B cell (primary cell): ENCODE measurements at regions not wholly inside any gene's neighbourhood (a gene's known extent, or its start where the extent isn't known, plus 50 kb on each side); places are given as distances from the start of the nearest gene placed in this dataset.

ENCODE experiments used
- ATAC-seq: fragments of 200-7000 bp; cut with Tn5 transposase; one replicate; pipeline ENCODE4 v1.10.0; 2021; ENCODE audit warnings: low read depth, mild to moderate bottlenecking, moderate number of reproducible peaks, moderate library complexity
- CTCF ChIA-PET: fragments of 350-600 bp; sonication (Branson Sonifier 250); formaldehyde crosslinking; loops from one replicate; lab custom pipeline; 2021; ENCODE audit warnings: antibody characterized with exemption, inconsistent platforms; lab: Charles Lee
- POLR2A ChIA-PET: fragments of 350-600 bp; sonication (Branson Sonifier 250); formaldehyde crosslinking; loops from one replicate; lab custom pipeline; 2021; ENCODE audit warnings: antibody characterized with exemption; lab: Charles Lee
- DNase-seq: peaks from one replicate; pipeline ENCODE4 v3.0.0; 2013
- H2AFZ ChIP-seq: 2 replicates; pipeline ENCODE4 v1.6.1; 2012; ENCODE audit warnings: mild to moderate bottlenecking, low read depth, low read length; ENCODE audit not compliant: insufficient read depth, poor library complexity, severe bottlenecking
- H3K27ac ChIP-seq, 2 donors: 1 replicate in 1 of 2; 2 replicates in 1 of 2; pipeline ENCODE4 v1.5.1; 2012 to 2013; ENCODE audit warnings: low read length in 2 of 2, mild to moderate bottlenecking in 2 of 2, moderate library complexity in 1 of 2
- H3K27me3 ChIP-seq, 4 experiments: fragments of 200-600 bp in 1 of 4; sonication (generic) in 1 of 4; replicated peaks in 1 of 4; 1 replicate in 2 of 4; 2 replicates in 2 of 4; pipeline versions ENCODE4 v1.6.1 to v1.7.0; 2013 to 2016; ENCODE audit warnings: low read length in 3 of 4, mild to moderate bottlenecking in 2 of 4, mixed read lengths in 1 of 4, moderate library complexity in 1 of 4; ENCODE audit not compliant: insufficient read depth in 4 of 4, control insufficient read depth in 3 of 4; ENCODE audit errors: control extremely low read depth in 1 of 4
- H3K36me3 ChIP-seq, 2 experiments: replicated peaks in 1 of 2; 1 replicate in 1 of 2; 2 replicates in 1 of 2; pipeline versions ENCODE4 v1.6.1 to v1.7.1; 2013; ENCODE audit warnings: low read length in 1 of 2; ENCODE audit not compliant: insufficient read depth in 2 of 2, control insufficient read depth in 1 of 2; ENCODE audit errors: control extremely low read depth in 1 of 2, extremely low read depth in 1 of 2
- H3K4me1 ChIP-seq, 2 donors: fragments of 200-600 bp in 1 of 2; sonication (generic) in 1 of 2; 1 replicate in 1 of 2; 2 replicates in 1 of 2; pipeline versions ENCODE4 v1.5.1 to v1.6.1; 2013 to 2017; ENCODE audit warnings: low read length in 2 of 2; ENCODE audit not compliant: control insufficient read depth in 2 of 2, insufficient read depth in 2 of 2
- H3K4me2 ChIP-seq: replicated peaks from 2 replicates; pipeline ENCODE3; 2012; ENCODE audit warnings: mild to moderate bottlenecking, low read depth, low read length; ENCODE audit not compliant: poor library complexity, severe bottlenecking
- H3K4me3 ChIP-seq, 5 experiments: fragments of 200-600 bp in 1 of 5; sonication (generic) in 1 of 5; 1 replicate in 3 of 5; 2 replicates in 2 of 5; pipeline versions ENCODE4 v1.5.1 to v1.7.0; 2011 to 2016; ENCODE audit warnings: low read length in 4 of 5, mild to moderate bottlenecking in 4 of 5, low read depth in 2 of 5, control low read depth in 1 of 5, moderate library complexity in 1 of 5; ENCODE audit not compliant: insufficient read depth in 1 of 5; ENCODE audit errors: control extremely low read depth in 1 of 5, extremely low read depth in 1 of 5
- H3K79me2 ChIP-seq: fragments of 200-600 bp; sonication (generic); one replicate; pipeline ENCODE4 v1.6.0; 2016; ENCODE audit warnings: low read length; ENCODE audit not compliant: control insufficient read depth, insufficient read depth
- H3K9ac ChIP-seq: fragments of 200-600 bp; sonication (generic); 2 replicates; pipeline ENCODE4 v1.6.1; 2017; ENCODE audit warnings: mild to moderate bottlenecking, low read length, moderate library complexity
- H3K9me3 ChIP-seq, 3 donors: one replicate each; pipeline versions ENCODE4 v1.6.1 to v1.7.1; 2013; ENCODE audit warnings: low read length in 2 of 3; ENCODE audit not compliant: control insufficient read depth in 2 of 3, insufficient read depth in 1 of 3; ENCODE audit errors: control extremely low read depth in 1 of 3
- H4K20me1 ChIP-seq: 2 replicates; pipeline ENCODE4 v1.6.0; 2012; ENCODE audit warnings: mild to moderate bottlenecking, low read length; ENCODE audit not compliant: insufficient read depth, control insufficient read depth, poor library complexity, severe bottlenecking
- H3K27ac Mint-ChIP-seq: one replicate; pipeline ENCODE4 v1.8.0; 2021; ENCODE audit warnings: mixed read lengths
- H3K27me3 Mint-ChIP-seq: one replicate; pipeline ENCODE4 v1.8.0; 2021; ENCODE audit warnings: mixed read lengths
- H3K4me1 Mint-ChIP-seq: one replicate; pipeline ENCODE4 v1.8.0; 2021; ENCODE audit warnings: mixed read lengths
- H3K4me3 Mint-ChIP-seq: one replicate; pipeline ENCODE4 v1.8.0; 2021; ENCODE audit warnings: mixed read lengths
- H3K9me3 Mint-ChIP-seq: one replicate; pipeline ENCODE4 v1.8.0; 2022; ENCODE audit warnings: mixed read lengths; ENCODE audit not compliant: insufficient read depth
- CTCF ChIP-seq: fragments of 200-600 bp; IDR thresholded peaks from one replicate; pipeline ENCODE4 v1.8.0; 2022; ENCODE audit warnings: antibody characterized with exemption, mild to moderate bottlenecking
- EZH2 ChIP-seq: IDR thresholded peaks from 2 replicates; pipeline ENCODE4 v1.6.1; 2012; ENCODE audit warnings: borderline replicate concordance, low read depth, mild to moderate bottlenecking, moderate library complexity, low read length; ENCODE audit not compliant: insufficient read depth, poor library complexity, severe bottlenecking
- WGBS: methylation state at CpG from one replicate; pipeline ENCODE4 v1.1.5; 2013; ENCODE audit warnings: missing lambda C conversion rate; ENCODE audit not compliant: insufficient coverage; 5-methylcytosine and 5-hydroxymethylcytosine counted together
- intact Hi-C: fragments of 100-400 bp; cut with micrococcal nuclease; formaldehyde crosslinking; loops from one replicate; pipeline ENCODE4 v1.10.0; 2022

GRCh38 chr7:110358028-110358427 lies 732.9 kb upstream of the LRRN3 start:
- ATAC-seq, result no peak
- Mint-ChIP-seq H3K9me3 (peaks cover 9% of the 10 kb centered on the region), H3K27ac (no peak overlapping the region), H3K4me3 (no peak overlapping the region), H3K27me3 (no peaks in the 10 kb centered on the region), H3K4me1 (no peaks in the 10 kb centered on the region)
- WGBS, result no CpG with 5 or more reads among the region's 1 CpG
- H3K9ac ChIP-seq, result no peak overlapping the region
- H3K4me2 ChIP-seq, result no peak overlapping the region
- H3K4me3 ChIP-seq, result no peak overlapping the region
- no peaks in the 10 kb centered on the region for H3K36me3 ChIP-seq
- TF ChIP-seq CTCF, result no peak
- no peak for TF ChIP-seq EZH2
- no peaks in the 10 kb centered on the region for H3K79me2 ChIP-seq
- peaks cover 0 to 7% (median 0%) of the 10 kb centered on the region in 3 donors for H3K9me3 ChIP-seq
- no peaks in the 10 kb centered on the region for H3K4me1 ChIP-seq
- intact Hi-C loops, result no loop called here
- POLR2A ChIA-PET, result no interaction called here
- H4K20me1 ChIP-seq, result no peaks in the 10 kb centered on the region
- CTCF ChIA-PET, result no interaction called here
- H3K27ac ChIP-seq, result no peak overlapping the region
- DNase-seq, result no peak
- H3K27me3 ChIP-seq, result no peaks in the 10 kb centered on the region
- H2AFZ ChIP-seq, result no peak overlapping the region

DNA sequence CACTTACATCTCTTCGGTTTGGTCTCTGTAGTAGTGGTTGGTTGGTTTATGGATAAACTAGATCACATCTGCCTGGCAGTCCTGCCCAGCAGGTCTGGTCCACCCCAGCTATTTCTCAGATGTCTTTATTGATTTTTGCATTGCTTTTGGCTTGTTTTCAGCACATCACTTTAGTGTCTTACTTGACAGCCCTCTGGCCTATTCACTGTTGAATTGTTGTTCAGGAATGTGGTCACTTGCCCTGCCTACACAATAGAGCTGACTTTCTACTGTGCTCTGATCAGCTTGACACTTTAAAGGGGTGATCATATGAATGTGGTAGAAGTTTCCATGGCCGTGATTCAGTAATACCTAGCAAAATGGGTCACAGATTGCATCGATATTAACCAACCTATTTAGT lies 719.2 kb upstream of the LRRN3 start:
- Mint-ChIP-seq H3K9me3 (no peaks in the 10 kb centered on the region), H3K4me1 (no peaks in the 10 kb centered on the region), H3K4me3 (no peak overlapping the region), H3K27ac (no peak overlapping the region), H3K27me3 (no peaks in the 10 kb centered on the region)
- WGBS, result 100% methylated on average over 1 of the region's 3 CpGs
- intact Hi-C loops, result no loop called here
- H3K27ac ChIP-seq, result no peak overlapping the region
- CTCF ChIA-PET, result no interaction called here
- H4K20me1 ChIP-seq, result no peaks in the 10 kb centered on the region
- POLR2A ChIA-PET, result no interaction called here
- no peaks in the 10 kb centered on the region for H3K79me2 ChIP-seq
- H3K9me3 ChIP-seq, result no peaks in the 10 kb centered on the region
- H2AFZ ChIP-seq, result no peak overlapping the region
- H3K9ac ChIP-seq, result no peak overlapping the region
- H3K4me3 ChIP-seq, result no peak overlapping the region
- no peak overlapping the region for H3K4me2 ChIP-seq
- no peaks in the 10 kb centered on the region for H3K27me3 ChIP-seq
- H3K36me3 ChIP-seq, result no peaks in the 10 kb centered on the region
- no peaks in the 10 kb centered on the region for H3K4me1 ChIP-seq
- no peak for TF ChIP-seq CTCF
- no peak for TF ChIP-seq EZH2
- ATAC-seq (no peak), DNase-seq (no peak)
